ENCODE measurements at regions not wholly inside any gene's neighbourhood (a gene's known extent, or its start where the extent isn't known, plus 50 kb on each side); places are given as distances from the start of the nearest gene placed in this dataset.
A peak's percentile ranks its signal among the peaks of the same experiment; 100 is the strongest.

- DNase-seq (ENCODE audit: low read depth): no peak
Observed at GRCh38 chr3:40817017-40817416, 292.3 kb downstream of the ZNF621 start.

- DNase-seq (ENCODE audit: low read depth): no peak
Observed at GRCh38 chr3:40821315-40821714, 296.6 kb downstream of the ZNF621 start.

GRCh38 chr3:40827226-40827625 is 302.5 kb downstream of the ZNF621 start:
- no peak for DNase-seq (ENCODE audit: low read depth)

- DNase-seq (ENCODE audit: low read depth): peak; percentile 37
Observed at GRCh38 chr3:40827942-40828688, 303.4 kb downstream of the ZNF621 start.

- DNase-seq (ENCODE audit: low read depth): no peak
Observed at GRCh38 chr3:40828741-40829415, 304.1 kb downstream of the ZNF621 start.

- no peak for DNase-seq (ENCODE audit: low read depth)
Observed at GRCh38 chr3:40829876-40830275, 305.1 kb downstream of the ZNF621 start.

GRCh38 chr3:40837300-40837699 is 312.5 kb downstream of the ZNF621 start:
- DNase-seq (ENCODE audit: low read depth): no peak

GRCh38 chr3:40841131-40841530 is 316.4 kb downstream of the ZNF621 start:
- no peak for DNase-seq (ENCODE audit: low read depth)

GRCh38 chr3:40841570-40842109 is 316.9 kb downstream of the ZNF621 start:
- no peak for DNase-seq (ENCODE audit: low read depth)

GRCh38 chr3:40842714-40843113 is 318.0 kb downstream of the ZNF621 start:
- DNase-seq (ENCODE audit: low read depth): no peak

- DNase-seq (ENCODE audit: low read depth): no peak
Observed at GRCh38 chr3:40843208-40843624, 318.5 kb downstream of the ZNF621 start.

- peak; percentile 84 for DNase-seq (ENCODE audit: low read depth)
Observed at GRCh38 chr3:40843851-40844548, 319.2 kb downstream of the ZNF621 start.

- no peak for DNase-seq (ENCODE audit: low read depth)
Observed at GRCh38 chr3:40844896-40845295, 320.1 kb downstream of the ZNF621 start.

- peak; percentile 39 for DNase-seq (ENCODE audit: low read depth)
Observed at GRCh38 chr3:40845447-40845846, 320.7 kb downstream of the ZNF621 start.

- DNase-seq (ENCODE audit: low read depth): no peak
Observed at GRCh38 chr3:40845916-40846315, 321.2 kb downstream of the ZNF621 start.

- no peak for DNase-seq (ENCODE audit: low read depth)
Observed at GRCh38 chr3:40846451-40846850, 321.7 kb downstream of the ZNF621 start.

- DNase-seq (ENCODE audit: low read depth): peak; percentile 35
Observed at GRCh38 chr3:40847551-40847992, 322.8 kb downstream of the ZNF621 start.

GRCh38 chr3:40848421-40848820 is 323.7 kb downstream of the ZNF621 start:
- no peak for DNase-seq (ENCODE audit: low read depth)

- no peak for DNase-seq (ENCODE audit: low read depth)
Observed at GRCh38 chr3:40850861-40851260, 326.1 kb downstream of the ZNF621 start.

GRCh38 chr3:40851836-40852235 is 327.1 kb downstream of the ZNF621 start:
- DNase-seq (ENCODE audit: low read depth): no peak

GRCh38 chr3:40852712-40853111 is 328.0 kb downstream of the ZNF621 start:
- DNase-seq (ENCODE audit: low read depth): no peak

- DNase-seq (ENCODE audit: low read depth): no peak
Observed at GRCh38 chr3:40853474-40853873, 328.7 kb downstream of the ZNF621 start.

All from M059J (cell line).